Stimulated activated CD4-positive, alpha-beta T cell treated with anti-CD3 and anti-CD28 coated beads, Interleukin-2, amount 100 ng/mL, for 4 hours (primary cell): ENCODE measurements at regions not wholly inside any gene's neighbourhood (a gene's known extent, or its start where the extent isn't known, plus 50 kb on each side); places are given as distances from the start of the nearest gene placed in this dataset.

ENCODE experiments used
- DNase-seq: peaks from one replicate; pipeline ENCODE4 v3.0.0-alpha.2; 2020; ENCODE audit warnings: low read depth

- no peak for DNase-seq
Observed at GRCh38 chr4:24105327-24106038, 215.6 kb upstream of the PPARGC1A start.

- DNase-seq = no peak
Observed at GRCh38 chr4:24104158-24104565, 214.3 kb upstream of the PPARGC1A start.

- DNase-seq = no peak
Observed at GRCh38 chr4:24103434-24104157, 213.7 kb upstream of the PPARGC1A start.

GRCh38 chr4:24102621-24103020 is 212.8 kb upstream of the PPARGC1A start:
- no peak for DNase-seq

GRCh38 chr4:24096603-24097002 is 206.8 kb upstream of the PPARGC1A start:
- no peak for DNase-seq

- DNase-seq = no peak
Observed at GRCh38 chr4:24094726-24095125, 204.9 kb upstream of the PPARGC1A start.

GRCh38 chr4:24093446-24093845 is 203.6 kb upstream of the PPARGC1A start:
- no peak for DNase-seq

- no peak for DNase-seq
Observed at GRCh38 chr4:24091639-24092233, 201.9 kb upstream of the PPARGC1A start.

- no peak for DNase-seq
Observed at GRCh38 chr4:24089851-24090534, 200.1 kb upstream of the PPARGC1A start.

GRCh38 chr4:24080871-24081270 is 191.0 kb upstream of the PPARGC1A start:
- DNase-seq = no peak

GRCh38 chr4:24078347-24078962 is 188.6 kb upstream of the PPARGC1A start:
- no peak for DNase-seq

GRCh38 chr4:24076811-24077210 is 187.0 kb upstream of the PPARGC1A start:
- DNase-seq = no peak

- DNase-seq = no peak
Observed at GRCh38 chr4:24073948-24074347, 184.1 kb upstream of the PPARGC1A start.

- no peak for DNase-seq
Observed at GRCh38 chr4:24071612-24072372, 181.9 kb upstream of the PPARGC1A start.

GRCh38 chr4:24070117-24070516 is 180.3 kb upstream of the PPARGC1A start:
- DNase-seq = no peak

- DNase-seq = no peak
Observed at GRCh38 chr4:24067367-24068193, 177.7 kb upstream of the PPARGC1A start.

- no peak for DNase-seq
Observed at GRCh38 chr4:24065974-24066373, 176.1 kb upstream of the PPARGC1A start.

GRCh38 chr4:24063731-24064130 is 173.9 kb upstream of the PPARGC1A start:
- no peak for DNase-seq

GRCh38 chr4:24060932-24061331 is 171.1 kb upstream of the PPARGC1A start:
- no peak for DNase-seq

- DNase-seq = no peak
Observed at GRCh38 chr4:24059839-24060238, 170.0 kb upstream of the PPARGC1A start.
